ENCODE measurements at regions not wholly inside any gene's neighbourhood (a gene's known extent, or its start where the extent isn't known, plus 50 kb on each side); places are given as distances from the start of the nearest gene placed in this dataset.

- no peaks in the 10 kb centered on the region for H3K79me2 ChIP-seq (ENCODE audit: control insufficient read depth, insufficient read depth, low read length)
- H4K20me1 ChIP-seq (ENCODE audit: control insufficient read depth, extremely low read depth, insufficient read depth, low read length) = no peaks in the 10 kb centered on the region
- no peak overlapping the region for H3K4me2 ChIP-seq (ENCODE audit: extremely low read depth, insufficient read depth, low read length)
- no peaks in the 10 kb centered on the region for H3K27me3 ChIP-seq (ENCODE audit: control insufficient read depth, insufficient read depth, low read length)
- TF ChIP-seq, protein P1, sequence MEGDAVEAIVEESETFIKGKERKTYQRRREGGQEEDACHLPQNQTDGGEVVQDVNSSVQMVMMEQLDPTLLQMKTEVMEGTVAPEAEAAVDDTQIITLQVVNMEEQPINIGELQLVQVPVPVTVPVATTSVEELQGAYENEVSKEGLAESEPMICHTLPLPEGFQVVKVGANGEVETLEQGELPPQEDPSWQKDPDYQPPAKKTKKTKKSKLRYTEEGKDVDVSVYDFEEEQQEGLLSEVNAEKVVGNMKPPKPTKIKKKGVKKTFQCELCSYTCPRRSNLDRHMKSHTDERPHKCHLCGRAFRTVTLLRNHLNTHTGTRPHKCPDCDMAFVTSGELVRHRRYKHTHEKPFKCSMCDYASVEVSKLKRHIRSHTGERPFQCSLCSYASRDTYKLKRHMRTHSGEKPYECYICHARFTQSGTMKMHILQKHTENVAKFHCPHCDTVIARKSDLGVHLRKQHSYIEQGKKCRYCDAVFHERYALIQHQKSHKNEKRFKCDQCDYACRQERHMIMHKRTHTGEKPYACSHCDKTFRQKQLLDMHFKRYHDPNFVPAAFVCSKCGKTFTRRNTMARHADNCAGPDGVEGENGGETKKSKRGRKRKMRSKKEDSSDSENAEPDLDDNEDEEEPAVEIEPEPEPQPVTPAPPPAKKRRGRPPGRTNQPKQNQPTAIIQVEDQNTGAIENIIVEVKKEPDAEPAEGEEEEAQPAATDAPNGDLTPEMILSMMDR (conservative IDR thresholded peaks at IDR 0.05 in 1 of 2, IDR thresholded peaks at IDR 0.05 in 1 of 2; ENCODE audit: low read depth in 1 of 2, low read length in 2 of 2) = no peak
- TF ChIP-seq EZH2 (IDR thresholded peaks at IDR 0.05; ENCODE audit: low read length, missing control alignments) = no peak
- H3K9ac ChIP-seq (ENCODE audit: insufficient read depth, low read length) = no peak overlapping the region
- H3K9me3 ChIP-seq (ENCODE audit: control insufficient read depth, insufficient read depth, low read depth, low read length) = no peaks in the 10 kb centered on the region
- H3K27ac ChIP-seq (ENCODE audit: insufficient read depth, low read length) = no peak overlapping the region
- no peak for DNase-seq (ENCODE audit: low read depth in 2 of 2)
- no peak overlapping the region for H3K4me3 ChIP-seq (replicated peaks in 1 of 4; ENCODE audit: control extremely low read depth in 1 of 4, insufficient read depth in 1 of 4, low read depth in 3 of 4, low read length in 4 of 4)
- no peak overlapping the region for H2AFZ ChIP-seq (ENCODE audit: low read length)
- H3K36me3 ChIP-seq (ENCODE audit: control insufficient read depth, insufficient read depth, low read length) = no peaks in the 10 kb centered on the region
- no peaks in the 10 kb centered on the region for H3K4me1 ChIP-seq (ENCODE audit: control insufficient read depth, extremely low read depth, insufficient read depth, low read length)
Measured at GRCh38 chr3:127040216-127040615, 57.3 kb downstream of the PLXNA1 start.

- no peaks in the 10 kb centered on the region for H4K20me1 ChIP-seq (ENCODE audit: control insufficient read depth, extremely low read depth, insufficient read depth, low read length)
- H3K4me3 ChIP-seq (replicated peaks in 1 of 4; ENCODE audit: control extremely low read depth in 1 of 4, insufficient read depth in 1 of 4, low read depth in 3 of 4, low read length in 4 of 4) = no peak overlapping the region
- no peak overlapping the region for H3K27ac ChIP-seq (ENCODE audit: insufficient read depth, low read length)
- no peak for DNase-seq (ENCODE audit: low read depth in 2 of 2)
- H3K4me2 ChIP-seq (ENCODE audit: extremely low read depth, insufficient read depth, low read length) = no peak overlapping the region
- H3K9ac ChIP-seq (ENCODE audit: insufficient read depth, low read length) = no peak overlapping the region
- no peaks in the 10 kb centered on the region for H3K79me2 ChIP-seq (ENCODE audit: control insufficient read depth, insufficient read depth, low read length)
- no peaks in the 10 kb centered on the region for H3K4me1 ChIP-seq (ENCODE audit: control insufficient read depth, extremely low read depth, insufficient read depth, low read length)
- TF ChIP-seq EZH2 (IDR thresholded peaks at IDR 0.05; ENCODE audit: low read length, missing control alignments) = no peak
- TF ChIP-seq, protein P1 (conservative IDR thresholded peaks at IDR 0.05 in 1 of 2, IDR thresholded peaks at IDR 0.05 in 1 of 2; ENCODE audit: low read depth in 1 of 2, low read length in 2 of 2) = no peak
- no peaks in the 10 kb centered on the region for H3K27me3 ChIP-seq (ENCODE audit: control insufficient read depth, insufficient read depth, low read length)
- H3K9me3 ChIP-seq (ENCODE audit: control insufficient read depth, insufficient read depth, low read depth, low read length) = no peaks in the 10 kb centered on the region
- H2AFZ ChIP-seq (ENCODE audit: low read length) = no peak overlapping the region
- H3K36me3 ChIP-seq (ENCODE audit: control insufficient read depth, insufficient read depth, low read length) = no peaks in the 10 kb centered on the region
Measured at GRCh38 chr3:127041264-127041820, 58.4 kb downstream of the PLXNA1 start.

DNA sequence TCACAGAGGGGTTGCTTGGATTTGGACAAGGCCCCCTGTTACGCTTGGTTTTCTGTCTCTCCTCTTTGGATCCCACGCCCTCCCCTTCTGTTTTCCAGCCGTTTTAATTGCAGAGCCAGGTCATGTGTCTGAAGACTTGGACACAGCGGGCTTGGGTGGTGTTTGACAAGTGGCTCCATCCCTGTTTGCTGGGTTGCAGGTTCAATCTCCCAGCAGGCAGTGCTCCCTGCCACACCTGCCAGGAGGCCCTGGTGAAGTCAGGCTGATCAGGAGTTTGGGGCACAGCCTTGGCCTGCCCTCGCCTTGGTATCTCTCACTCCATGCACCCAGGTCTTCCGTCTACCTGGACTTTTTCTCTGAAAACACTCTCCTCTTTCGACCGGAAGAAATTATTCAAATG is 59.0 kb downstream of the PLXNA1 start:
- Histone ChIP-seq H3K79me2 (ENCODE audit: control insufficient read depth, insufficient read depth, low read length) (no peaks in the 10 kb centered on the region), H3K27ac (ENCODE audit: insufficient read depth, low read length) (no peak overlapping the region), H3K4me1 (ENCODE audit: control insufficient read depth, extremely low read depth, insufficient read depth, low read length) (no peaks in the 10 kb centered on the region), H4K20me1 (ENCODE audit: control insufficient read depth, extremely low read depth, insufficient read depth, low read length) (no peaks in the 10 kb centered on the region), H3K4me3 (replicated peaks in 1 of 4; ENCODE audit: control extremely low read depth in 1 of 4, insufficient read depth in 1 of 4, low read depth in 3 of 4, low read length in 4 of 4) (no peak overlapping the region), H3K36me3 (ENCODE audit: control insufficient read depth, insufficient read depth, low read length) (no peaks in the 10 kb centered on the region), H3K9ac (ENCODE audit: insufficient read depth, low read length) (no peak overlapping the region), H2AFZ (ENCODE audit: low read length) (no peak overlapping the region), H3K27me3 (ENCODE audit: control insufficient read depth, insufficient read depth, low read length) (no peaks in the 10 kb centered on the region), H3K9me3 (ENCODE audit: control insufficient read depth, insufficient read depth, low read depth, low read length) (no peaks in the 10 kb centered on the region), H3K4me2 (ENCODE audit: extremely low read depth, insufficient read depth, low read length) (no peak overlapping the region)
- TF ChIP-seq EZH2 (IDR thresholded peaks at IDR 0.05; ENCODE audit: low read length, missing control alignments) = no peak
- TF ChIP-seq, protein P1 (conservative IDR thresholded peaks at IDR 0.05 in 1 of 2, IDR thresholded peaks at IDR 0.05 in 1 of 2; ENCODE audit: low read depth in 1 of 2, low read length in 2 of 2) = no peak
- no peak for DNase-seq (ENCODE audit: low read depth in 2 of 2)

Measured in fibroblast of lung (primary cell).